ENCODE measurements at regions not wholly inside any gene's neighbourhood (a gene's known extent, or its start where the extent isn't known, plus 50 kb on each side); places are given as distances from the start of the nearest gene placed in this dataset.

DNA sequence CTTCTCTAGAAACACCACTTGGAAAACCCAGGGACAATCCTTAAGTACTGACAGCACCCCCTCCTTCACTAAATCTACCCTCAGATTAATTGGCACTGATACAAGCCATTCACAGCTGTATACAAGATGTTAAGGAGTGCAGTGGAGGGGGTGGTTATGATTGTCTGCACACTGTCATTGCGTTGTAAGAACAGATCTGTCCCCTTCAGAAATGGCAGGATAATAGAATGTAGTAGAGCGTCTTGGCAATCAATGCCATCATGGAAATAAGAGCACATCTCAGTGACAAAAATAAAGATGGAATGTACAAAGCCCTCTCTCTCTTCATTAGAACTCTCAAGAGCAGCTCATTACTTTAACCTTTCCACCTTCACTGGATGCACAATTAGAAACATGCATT is 324.9 kb upstream of the TBX18 start:
- TF ChIP-seq, protein P1, sequence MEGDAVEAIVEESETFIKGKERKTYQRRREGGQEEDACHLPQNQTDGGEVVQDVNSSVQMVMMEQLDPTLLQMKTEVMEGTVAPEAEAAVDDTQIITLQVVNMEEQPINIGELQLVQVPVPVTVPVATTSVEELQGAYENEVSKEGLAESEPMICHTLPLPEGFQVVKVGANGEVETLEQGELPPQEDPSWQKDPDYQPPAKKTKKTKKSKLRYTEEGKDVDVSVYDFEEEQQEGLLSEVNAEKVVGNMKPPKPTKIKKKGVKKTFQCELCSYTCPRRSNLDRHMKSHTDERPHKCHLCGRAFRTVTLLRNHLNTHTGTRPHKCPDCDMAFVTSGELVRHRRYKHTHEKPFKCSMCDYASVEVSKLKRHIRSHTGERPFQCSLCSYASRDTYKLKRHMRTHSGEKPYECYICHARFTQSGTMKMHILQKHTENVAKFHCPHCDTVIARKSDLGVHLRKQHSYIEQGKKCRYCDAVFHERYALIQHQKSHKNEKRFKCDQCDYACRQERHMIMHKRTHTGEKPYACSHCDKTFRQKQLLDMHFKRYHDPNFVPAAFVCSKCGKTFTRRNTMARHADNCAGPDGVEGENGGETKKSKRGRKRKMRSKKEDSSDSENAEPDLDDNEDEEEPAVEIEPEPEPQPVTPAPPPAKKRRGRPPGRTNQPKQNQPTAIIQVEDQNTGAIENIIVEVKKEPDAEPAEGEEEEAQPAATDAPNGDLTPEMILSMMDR (IDR thresholded peaks at IDR 0.05; ENCODE audit: low read depth, low read length, missing input control), result no peak
- TF ChIP-seq HNF4G (IDR thresholded peaks at IDR 0.05), result no peak
- no peak for TF ChIP-seq YY1 (IDR thresholded peaks at IDR 0.05)
- TF ChIP-seq, protein P2, sequence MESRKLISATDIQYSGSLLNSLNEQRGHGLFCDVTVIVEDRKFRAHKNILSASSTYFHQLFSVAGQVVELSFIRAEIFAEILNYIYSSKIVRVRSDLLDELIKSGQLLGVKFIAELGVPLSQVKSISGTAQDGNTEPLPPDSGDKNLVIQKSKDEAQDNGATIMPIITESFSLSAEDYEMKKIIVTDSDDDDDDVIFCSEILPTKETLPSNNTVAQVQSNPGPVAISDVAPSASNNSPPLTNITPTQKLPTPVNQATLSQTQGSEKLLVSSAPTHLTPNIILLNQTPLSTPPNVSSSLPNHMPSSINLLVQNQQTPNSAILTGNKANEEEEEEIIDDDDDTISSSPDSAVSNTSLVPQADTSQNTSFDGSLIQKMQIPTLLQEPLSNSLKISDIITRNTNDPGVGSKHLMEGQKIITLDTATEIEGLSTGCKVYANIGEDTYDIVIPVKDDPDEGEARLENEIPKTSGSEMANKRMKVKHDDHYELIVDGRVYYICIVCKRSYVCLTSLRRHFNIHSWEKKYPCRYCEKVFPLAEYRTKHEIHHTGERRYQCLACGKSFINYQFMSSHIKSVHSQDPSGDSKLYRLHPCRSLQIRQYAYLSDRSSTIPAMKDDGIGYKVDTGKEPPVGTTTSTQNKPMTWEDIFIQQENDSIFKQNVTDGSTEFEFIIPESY (IDR thresholded peaks at IDR 0.05), result no peak
- TF ChIP-seq TAF1 (conservative IDR thresholded peaks at IDR 0.05), result no peak
- no peak for TF ChIP-seq FOXA2 (IDR thresholded peaks at IDR 0.05)
- TF ChIP-seq RAD21 (IDR thresholded peaks at IDR 0.05), result no peak
- TF ChIP-seq, protein P3, sequence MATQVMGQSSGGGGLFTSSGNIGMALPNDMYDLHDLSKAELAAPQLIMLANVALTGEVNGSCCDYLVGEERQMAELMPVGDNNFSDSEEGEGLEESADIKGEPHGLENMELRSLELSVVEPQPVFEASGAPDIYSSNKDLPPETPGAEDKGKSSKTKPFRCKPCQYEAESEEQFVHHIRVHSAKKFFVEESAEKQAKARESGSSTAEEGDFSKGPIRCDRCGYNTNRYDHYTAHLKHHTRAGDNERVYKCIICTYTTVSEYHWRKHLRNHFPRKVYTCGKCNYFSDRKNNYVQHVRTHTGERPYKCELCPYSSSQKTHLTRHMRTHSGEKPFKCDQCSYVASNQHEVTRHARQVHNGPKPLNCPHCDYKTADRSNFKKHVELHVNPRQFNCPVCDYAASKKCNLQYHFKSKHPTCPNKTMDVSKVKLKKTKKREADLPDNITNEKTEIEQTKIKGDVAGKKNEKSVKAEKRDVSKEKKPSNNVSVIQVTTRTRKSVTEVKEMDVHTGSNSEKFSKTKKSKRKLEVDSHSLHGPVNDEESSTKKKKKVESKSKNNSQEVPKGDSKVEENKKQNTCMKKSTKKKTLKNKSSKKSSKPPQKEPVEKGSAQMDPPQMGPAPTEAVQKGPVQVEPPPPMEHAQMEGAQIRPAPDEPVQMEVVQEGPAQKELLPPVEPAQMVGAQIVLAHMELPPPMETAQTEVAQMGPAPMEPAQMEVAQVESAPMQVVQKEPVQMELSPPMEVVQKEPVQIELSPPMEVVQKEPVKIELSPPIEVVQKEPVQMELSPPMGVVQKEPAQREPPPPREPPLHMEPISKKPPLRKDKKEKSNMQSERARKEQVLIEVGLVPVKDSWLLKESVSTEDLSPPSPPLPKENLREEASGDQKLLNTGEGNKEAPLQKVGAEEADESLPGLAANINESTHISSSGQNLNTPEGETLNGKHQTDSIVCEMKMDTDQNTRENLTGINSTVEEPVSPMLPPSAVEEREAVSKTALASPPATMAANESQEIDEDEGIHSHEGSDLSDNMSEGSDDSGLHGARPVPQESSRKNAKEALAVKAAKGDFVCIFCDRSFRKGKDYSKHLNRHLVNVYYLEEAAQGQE (IDR thresholded peaks at IDR 0.05), result no peak
- TF ChIP-seq FOXA1 (IDR thresholded peaks at IDR 0.05), result no peak
- TF ChIP-seq NR2F2 (IDR thresholded peaks at IDR 0.05), result no peak
- no peak for TF ChIP-seq SP1 (IDR thresholded peaks at IDR 0.05)
